Spleen (tissue), 7 donors: ENCODE measurements at regions not wholly inside any gene's neighbourhood (a gene's known extent, or its start where the extent isn't known, plus 50 kb on each side); places are given as distances from the start of the nearest gene placed in this dataset.

Experiments used
- POLR2A ChIP-seq, 3 donors: fragments of 450-650 bp; IDR thresholded peaks; one replicate each; pipeline ENCODE4 v1.5.1; 2017; ENCODE audit warnings: antibody characterized with exemption in 3 of 3, mild to moderate bottlenecking in 1 of 3
- POLR2AphosphoS5 ChIP-seq, 3 donors: sonication (generic); formaldehyde crosslinking; IDR thresholded peaks; one replicate each; pipeline ENCODE4 v1.5.1; 2017; ENCODE audit warnings: antibody characterized with exemption in 3 of 3
- TF ChIP-seq, protein P1 (sequence below), 11 experiments: fragments of 200-600 bp in 7 of 11; fragments of 450-650 bp in 4 of 11; sonication (generic) in 4 of 11; IDR thresholded peaks in 8 of 11; conservative IDR thresholded peaks in 3 of 11; 1 replicate in 7 of 11; 2 replicates in 4 of 11; pipeline versions ENCODE4 v1.4.0 to v1.8.0; 2016 to 2021; ENCODE audit warnings: antibody characterized with exemption in 11 of 11, inconsistent platforms in 4 of 11, mild to moderate bottlenecking in 1 of 11
- donor health status: DM: no; HTN: no; CAD: no; lungs with moderate emphysema.
- donor health status: DM: no; HTN: no; CAD: no.
- donor health status: DM: no; HTN: no; CAD: no.

- TF ChIP-seq POLR2A (IDR thresholded peaks at IDR 0.05) (no peak), POLR2AphosphoS5 (IDR thresholded peaks at IDR 0.05) (no peak)
- TF ChIP-seq, protein P1, sequence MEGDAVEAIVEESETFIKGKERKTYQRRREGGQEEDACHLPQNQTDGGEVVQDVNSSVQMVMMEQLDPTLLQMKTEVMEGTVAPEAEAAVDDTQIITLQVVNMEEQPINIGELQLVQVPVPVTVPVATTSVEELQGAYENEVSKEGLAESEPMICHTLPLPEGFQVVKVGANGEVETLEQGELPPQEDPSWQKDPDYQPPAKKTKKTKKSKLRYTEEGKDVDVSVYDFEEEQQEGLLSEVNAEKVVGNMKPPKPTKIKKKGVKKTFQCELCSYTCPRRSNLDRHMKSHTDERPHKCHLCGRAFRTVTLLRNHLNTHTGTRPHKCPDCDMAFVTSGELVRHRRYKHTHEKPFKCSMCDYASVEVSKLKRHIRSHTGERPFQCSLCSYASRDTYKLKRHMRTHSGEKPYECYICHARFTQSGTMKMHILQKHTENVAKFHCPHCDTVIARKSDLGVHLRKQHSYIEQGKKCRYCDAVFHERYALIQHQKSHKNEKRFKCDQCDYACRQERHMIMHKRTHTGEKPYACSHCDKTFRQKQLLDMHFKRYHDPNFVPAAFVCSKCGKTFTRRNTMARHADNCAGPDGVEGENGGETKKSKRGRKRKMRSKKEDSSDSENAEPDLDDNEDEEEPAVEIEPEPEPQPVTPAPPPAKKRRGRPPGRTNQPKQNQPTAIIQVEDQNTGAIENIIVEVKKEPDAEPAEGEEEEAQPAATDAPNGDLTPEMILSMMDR (IDR thresholded peaks at IDR 0.05 in 8 of 11, conservative IDR thresholded peaks at IDR 0.05 in 3 of 11), result no peak
Observed at GRCh38 chr14:53605562-53605961, 351.1 kb downstream of the BMP4 start.
